Lower leg skin (tissue), 4 donors: ENCODE measurements at regions not wholly inside any gene's neighbourhood (a gene's known extent, or its start where the extent isn't known, plus 50 kb on each side); places are given as distances from the start of the nearest gene placed in this dataset.

ENCODE experiments used
- DNase-seq, 2 donors: peaks; one replicate each; pipeline ENCODE4 v3.0.0-alpha.2; 2019; ENCODE audit warnings: low spot score in 2 of 2
- H3K4me3 ChIP-seq: fragments of 200-600 bp; sonication (generic); 2 replicates; pipeline ENCODE4 v1.5.1; 2017; ENCODE audit warnings: mild to moderate bottlenecking, low read depth; ENCODE audit not compliant: poor library complexity, severe bottlenecking
- POLR2A ChIP-seq, 2 donors: fragments of 450-650 bp; IDR thresholded peaks; one replicate each; pipeline ENCODE4 v1.6.1; 2016 to 2017; ENCODE audit warnings: antibody characterized with exemption in 2 of 2, mild to moderate bottlenecking in 1 of 2, moderate library complexity in 1 of 2
- WGBS, 2 donors: methylation state at CpG; one replicate each; pipeline ENCODE4 v1.1.5; 2018; 5-methylcytosine and 5-hydroxymethylcytosine counted together
- intact Hi-C: fragments of 100-400 bp; cut with DNase I; formaldehyde crosslinking; loops from one replicate; pipeline ENCODE4 v1.15.0; 2023; ENCODE audit warnings: low total_unique reads
- TF ChIP-seq, protein P1 (sequence below), 3 donors: fragments of 450-650 bp; IDR thresholded peaks; one replicate each; pipeline ENCODE4 v1.5.1; 2016; ENCODE audit warnings: antibody characterized with exemption in 3 of 3, mild to moderate bottlenecking in 3 of 3, moderate library complexity in 2 of 3

DNA sequence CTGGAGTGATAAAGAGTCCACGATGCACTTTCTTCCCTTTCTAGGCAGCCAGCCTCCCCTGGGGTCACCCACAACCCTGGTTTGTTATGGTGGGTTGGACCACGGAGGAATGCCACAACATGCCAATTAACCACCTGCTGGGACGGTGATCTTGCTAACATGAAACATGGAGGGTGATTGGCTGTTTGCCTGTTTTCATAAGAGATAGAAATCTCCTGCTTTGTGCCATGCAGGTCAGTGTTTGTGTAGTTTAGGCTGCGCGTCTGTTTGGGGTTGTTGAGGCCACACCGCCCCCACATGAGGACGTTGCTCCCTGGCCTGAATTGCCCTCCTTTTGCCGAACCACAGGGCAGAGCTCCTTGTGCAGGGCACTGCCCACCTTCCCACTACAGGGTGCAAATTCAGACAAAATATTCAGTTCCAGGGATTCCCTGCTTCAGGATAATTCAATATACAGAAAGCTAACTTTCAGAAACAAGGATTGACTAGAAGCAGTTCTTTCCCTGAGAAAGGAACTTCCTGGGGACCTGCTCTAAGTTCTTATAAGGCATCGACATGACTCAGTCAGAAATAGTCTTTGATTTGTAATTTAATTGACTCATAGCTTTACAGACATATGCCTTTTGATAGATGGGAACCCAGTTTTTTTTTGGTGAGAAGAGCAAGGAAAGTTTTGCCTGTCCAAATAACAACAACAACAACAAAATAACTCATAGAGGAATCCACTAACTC lies 427.6 kb downstream of the GADD45G start:
- no peak overlapping the region for H3K4me3 ChIP-seq
- 68 to 71% methylated on average over 9 of the region's 9 CpGs for WGBS, 2 donors
- TF ChIP-seq, protein P1, sequence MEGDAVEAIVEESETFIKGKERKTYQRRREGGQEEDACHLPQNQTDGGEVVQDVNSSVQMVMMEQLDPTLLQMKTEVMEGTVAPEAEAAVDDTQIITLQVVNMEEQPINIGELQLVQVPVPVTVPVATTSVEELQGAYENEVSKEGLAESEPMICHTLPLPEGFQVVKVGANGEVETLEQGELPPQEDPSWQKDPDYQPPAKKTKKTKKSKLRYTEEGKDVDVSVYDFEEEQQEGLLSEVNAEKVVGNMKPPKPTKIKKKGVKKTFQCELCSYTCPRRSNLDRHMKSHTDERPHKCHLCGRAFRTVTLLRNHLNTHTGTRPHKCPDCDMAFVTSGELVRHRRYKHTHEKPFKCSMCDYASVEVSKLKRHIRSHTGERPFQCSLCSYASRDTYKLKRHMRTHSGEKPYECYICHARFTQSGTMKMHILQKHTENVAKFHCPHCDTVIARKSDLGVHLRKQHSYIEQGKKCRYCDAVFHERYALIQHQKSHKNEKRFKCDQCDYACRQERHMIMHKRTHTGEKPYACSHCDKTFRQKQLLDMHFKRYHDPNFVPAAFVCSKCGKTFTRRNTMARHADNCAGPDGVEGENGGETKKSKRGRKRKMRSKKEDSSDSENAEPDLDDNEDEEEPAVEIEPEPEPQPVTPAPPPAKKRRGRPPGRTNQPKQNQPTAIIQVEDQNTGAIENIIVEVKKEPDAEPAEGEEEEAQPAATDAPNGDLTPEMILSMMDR (IDR thresholded peaks at IDR 0.05) = no peak
- TF ChIP-seq POLR2A (IDR thresholded peaks at IDR 0.05) = no peak
- intact Hi-C loops = no loop called here
- no peak for DNase-seq

DNA sequence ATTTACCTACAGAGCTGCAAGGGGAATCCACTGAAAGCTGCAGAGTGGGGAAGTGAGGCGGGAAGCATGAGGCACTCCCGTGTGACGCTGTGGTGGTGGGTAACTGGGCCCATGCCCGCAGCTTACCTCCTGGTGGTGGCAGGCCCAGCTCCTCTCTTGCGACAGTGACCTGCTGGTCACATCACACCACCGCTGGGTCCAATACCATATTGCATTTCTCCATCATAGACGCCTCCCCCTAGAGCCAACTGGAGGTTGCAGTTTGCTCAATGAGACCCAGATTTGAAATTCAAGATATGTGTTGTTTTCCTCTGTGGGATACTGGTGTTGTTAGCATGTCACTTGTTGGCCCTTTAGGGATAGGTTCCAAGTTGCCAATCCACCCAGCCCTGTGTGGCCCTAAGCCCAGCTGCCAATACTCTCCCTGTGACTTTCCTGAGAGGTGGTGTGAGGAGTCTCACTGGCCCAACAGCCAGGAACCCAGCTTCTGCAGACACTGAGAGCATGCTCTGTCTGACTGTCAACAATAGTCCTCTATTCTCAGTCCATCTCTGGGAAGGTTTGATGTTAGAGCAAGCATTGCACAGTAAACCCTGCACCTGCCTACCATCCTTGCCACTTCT lies 428.3 kb downstream of the GADD45G start:
- DNase-seq = no peak
- WGBS, 2 donors = 90 to 91% methylated on average over 7 of the region's 7 CpGs
- TF ChIP-seq POLR2A (IDR thresholded peaks at IDR 0.05) = no peak
- TF ChIP-seq, protein P1 (IDR thresholded peaks at IDR 0.05) = no peak
- no peak overlapping the region for H3K4me3 ChIP-seq
- intact Hi-C loops = no loop called here

DNA sequence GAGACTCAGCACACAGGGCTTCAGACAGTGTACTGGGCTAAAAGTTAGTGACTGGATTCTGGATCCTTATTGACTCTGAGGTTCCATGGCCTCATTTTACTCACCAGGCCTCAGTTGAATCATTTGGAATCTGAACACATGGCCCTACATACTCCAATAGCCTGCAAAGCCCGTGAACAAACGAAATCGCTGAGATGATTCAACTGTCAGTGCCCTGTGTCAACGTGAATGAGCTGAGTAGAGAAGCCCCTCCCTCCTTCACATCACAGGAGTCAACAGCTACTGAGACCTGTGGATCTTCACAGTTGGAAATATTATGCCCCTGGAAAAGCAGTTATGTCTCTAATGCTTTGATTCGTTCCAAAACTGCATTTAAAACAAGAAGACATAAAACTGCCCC lies 429.3 kb downstream of the GADD45G start:
- TF ChIP-seq, protein P1 (IDR thresholded peaks at IDR 0.05) = no peak
- no peak for TF ChIP-seq POLR2A (IDR thresholded peaks at IDR 0.05)
- no peak for DNase-seq
- no peak overlapping the region for H3K4me3 ChIP-seq
- intact Hi-C loops = no loop called here
- WGBS, 2 donors = 77 to 90% methylated on average over 5 of the region's 5 CpGs

GRCh38 chr9:90035471-90035870 lies 430.7 kb downstream of the GADD45G start:
- intact Hi-C loops = no loop called here
- TF ChIP-seq, protein P1 (IDR thresholded peaks at IDR 0.05) = no peak
- TF ChIP-seq POLR2A (IDR thresholded peaks at IDR 0.05) = no peak
- DNase-seq = no peak
- WGBS, 2 donors = 80 to 90% methylated on average over 2 of the region's 2 CpGs
- H3K4me3 ChIP-seq = no peak overlapping the region

DNA sequence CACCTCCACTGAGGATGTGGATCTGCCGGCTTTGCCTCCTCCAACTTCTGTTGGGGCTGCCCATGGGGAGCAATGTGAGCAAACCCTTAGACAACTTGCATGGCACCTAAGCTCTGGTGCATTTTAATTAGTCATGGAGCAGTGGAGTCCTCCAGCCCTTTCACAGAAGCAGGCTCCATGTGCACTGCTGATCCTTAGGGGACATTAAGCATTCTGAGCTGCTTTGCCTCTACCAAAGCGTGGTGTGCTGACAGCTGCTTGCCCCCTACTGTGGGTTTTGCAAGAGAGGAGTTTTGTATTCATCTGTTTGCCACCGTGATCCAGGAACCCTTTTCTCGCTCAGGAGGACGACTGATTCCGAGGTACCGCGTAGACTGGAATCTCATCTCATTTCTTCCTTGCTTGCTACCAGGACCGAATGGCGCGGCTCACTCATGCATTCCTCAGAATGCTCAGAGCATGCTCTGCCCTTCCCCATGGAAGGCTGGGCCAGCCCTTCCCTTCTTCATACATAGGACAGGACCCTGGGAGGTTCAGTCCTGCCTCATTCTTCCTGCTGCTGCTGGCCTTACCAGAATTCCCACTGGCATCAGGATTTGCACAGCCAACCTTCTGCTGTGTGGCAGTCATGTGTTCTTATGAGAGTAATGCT lies 432.5 kb downstream of the GADD45G start:
- intact Hi-C loops = no loop called here
- no peak for TF ChIP-seq POLR2A (IDR thresholded peaks at IDR 0.05)
- 92 to 94% methylated on average over 11 of the region's 11 CpGs for WGBS, 2 donors
- no peak overlapping the region for H3K4me3 ChIP-seq
- DNase-seq = no peak

- H3K4me3 ChIP-seq = no peak overlapping the region
- WGBS, 2 donors = 83 to 84% methylated on average over 9 of the region's 9 CpGs
- no peak for DNase-seq
- TF ChIP-seq, protein P1 (IDR thresholded peaks at IDR 0.05) = no peak
- TF ChIP-seq POLR2A (IDR thresholded peaks at IDR 0.05) = no peak
- intact Hi-C loops = no loop called here
Measured at GRCh38 chr9:90038763-90039162, 434.0 kb downstream of the GADD45G start.
